DOHH2 (cell line): ENCODE measurements at regions not wholly inside any gene's neighbourhood (a gene's known extent, or its start where the extent isn't known, plus 50 kb on each side); places are given as distances from the start of the nearest gene placed in this dataset.

Source experiments
- H3F3A ChIP-seq: fragments of 200-600 bp; sonication (generic), shearing (Covaris generic); 2 replicates; pipeline ENCODE4 v1.6.0; 2016; ENCODE audit warnings: antibody characterized with exemption, mild to moderate bottlenecking; ENCODE audit not compliant: control insufficient read depth, insufficient read depth
- H3K27ac ChIP-seq: fragments of 200-600 bp; sonication (generic); 2 replicates; pipeline ENCODE4 v1.5.1; 2014; ENCODE audit warnings: low read depth, mild to moderate bottlenecking, low read length, moderate library complexity
- H3K27me3 ChIP-seq: fragments of 200-600 bp; sonication (generic); 2 replicates; pipeline ENCODE4 v1.6.1; 2014; ENCODE audit warnings: mild to moderate bottlenecking, low read length, mixed read lengths; ENCODE audit not compliant: control insufficient read depth
- H3K36me3 ChIP-seq: fragments of 200-600 bp; sonication (generic); 2 replicates; pipeline ENCODE4 v1.6.1; 2014; ENCODE audit warnings: mild to moderate bottlenecking, low read length, moderate library complexity, mixed read lengths; ENCODE audit not compliant: control insufficient read depth
- H3K4me1 ChIP-seq: fragments of 200-600 bp; sonication (generic); 2 replicates; pipeline ENCODE4 v1.6.1; 2014; ENCODE audit warnings: mild to moderate bottlenecking, low read length, mixed read lengths; ENCODE audit not compliant: control insufficient read depth
- H3K4me2 ChIP-seq: fragments of 200-600 bp; sonication (generic); 2 replicates; pipeline ENCODE4 v1.6.0; 2014; ENCODE audit warnings: mild to moderate bottlenecking, low read length, moderate library complexity
- H3K4me3 ChIP-seq: fragments of 200-600 bp; sonication (generic); 2 replicates; pipeline ENCODE4 v1.5.1; 2014; ENCODE audit warnings: mild to moderate bottlenecking, low read length, mixed read lengths
- H3K79me2 ChIP-seq: fragments of 200-600 bp; sonication (generic); 2 replicates; pipeline ENCODE4 v1.6.1; 2014; ENCODE audit warnings: mild to moderate bottlenecking, low read length, mixed read lengths; ENCODE audit not compliant: control insufficient read depth
- H3K9me2 ChIP-seq: fragments of 200-600 bp; sonication (generic); replicated peaks from 2 replicates; pipeline ENCODE4 v1.6.1; 2014; ENCODE audit warnings: mild to moderate bottlenecking, low read length, mixed read lengths; ENCODE audit not compliant: control insufficient read depth
- H3K9me3 ChIP-seq: fragments of 200-600 bp; sonication (generic); 2 replicates; pipeline ENCODE4 v1.6.1; 2014; ENCODE audit warnings: antibody characterized with exemption, low read length, mixed read lengths; ENCODE audit not compliant: control insufficient read depth, insufficient read depth
- H4K20me1 ChIP-seq: fragments of 200-600 bp; sonication (generic); 2 replicates; pipeline ENCODE4 v1.6.0; 2014; ENCODE audit warnings: low read depth, mild to moderate bottlenecking, antibody characterized with exemption, low read length, moderate library complexity; ENCODE audit not compliant: control insufficient read depth, insufficient read depth
- EZH2phosphoT487 ChIP-seq: fragments of 200-600 bp; sonication (generic); IDR thresholded peaks from 2 replicates; pipeline ENCODE4 v1.6.1; 2017; ENCODE audit warnings: borderline replicate concordance, mild to moderate bottlenecking, antibody characterized with exemption, low read length, moderate library complexity, mixed read lengths
- TF ChIP-seq, protein P1 (sequence below): fragments of 200-600 bp; sonication (generic); IDR thresholded peaks from one replicate; pipeline ENCODE4 v1.5.1; 2014; ENCODE audit warnings: antibody characterized with exemption, mild to moderate bottlenecking, low read depth, low read length; ENCODE audit not compliant: poor library complexity, severe bottlenecking

DNA sequence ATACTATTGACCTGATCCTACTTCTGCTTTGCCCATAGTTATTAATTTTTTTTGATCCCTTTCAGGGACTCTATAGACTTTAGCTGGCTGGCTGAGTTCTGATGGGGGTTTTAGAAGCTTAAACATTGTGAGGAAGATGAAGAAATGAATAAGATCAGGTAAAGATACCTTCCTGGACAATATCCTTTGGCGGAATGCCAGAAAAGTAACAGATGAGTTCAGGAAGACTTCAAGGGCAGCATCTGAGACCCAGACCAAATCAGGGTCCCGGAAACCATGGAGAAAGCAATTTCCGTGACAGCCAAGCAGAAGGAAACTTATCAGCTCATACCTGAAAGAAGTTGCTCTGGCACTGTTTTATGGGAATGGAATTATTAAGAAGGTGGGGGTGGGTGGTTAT, 100.4 kb downstream of the XCL2 start:
- H3K4me1 ChIP-seq, result no peaks in the 10 kb centered on the region
- no peaks in the 10 kb centered on the region for H3F3A ChIP-seq
- H3K36me3 ChIP-seq, result no peaks in the 10 kb centered on the region
- peaks cover 4% of the 10 kb centered on the region; the same call in 1 of the 2 replicates for H3K27me3 ChIP-seq
- no peaks in the 10 kb centered on the region for H3K9me2 ChIP-seq
- TF ChIP-seq, protein P1, sequence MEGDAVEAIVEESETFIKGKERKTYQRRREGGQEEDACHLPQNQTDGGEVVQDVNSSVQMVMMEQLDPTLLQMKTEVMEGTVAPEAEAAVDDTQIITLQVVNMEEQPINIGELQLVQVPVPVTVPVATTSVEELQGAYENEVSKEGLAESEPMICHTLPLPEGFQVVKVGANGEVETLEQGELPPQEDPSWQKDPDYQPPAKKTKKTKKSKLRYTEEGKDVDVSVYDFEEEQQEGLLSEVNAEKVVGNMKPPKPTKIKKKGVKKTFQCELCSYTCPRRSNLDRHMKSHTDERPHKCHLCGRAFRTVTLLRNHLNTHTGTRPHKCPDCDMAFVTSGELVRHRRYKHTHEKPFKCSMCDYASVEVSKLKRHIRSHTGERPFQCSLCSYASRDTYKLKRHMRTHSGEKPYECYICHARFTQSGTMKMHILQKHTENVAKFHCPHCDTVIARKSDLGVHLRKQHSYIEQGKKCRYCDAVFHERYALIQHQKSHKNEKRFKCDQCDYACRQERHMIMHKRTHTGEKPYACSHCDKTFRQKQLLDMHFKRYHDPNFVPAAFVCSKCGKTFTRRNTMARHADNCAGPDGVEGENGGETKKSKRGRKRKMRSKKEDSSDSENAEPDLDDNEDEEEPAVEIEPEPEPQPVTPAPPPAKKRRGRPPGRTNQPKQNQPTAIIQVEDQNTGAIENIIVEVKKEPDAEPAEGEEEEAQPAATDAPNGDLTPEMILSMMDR, result no peak
- TF ChIP-seq EZH2phosphoT487, result no peak
- H3K27ac ChIP-seq, result no peak overlapping the region
- H3K9me3 ChIP-seq, result no peaks in the 10 kb centered on the region
- H3K4me2 ChIP-seq, result no peak overlapping the region
- H3K4me3 ChIP-seq, result no peak overlapping the region
- H3K79me2 ChIP-seq, result no peaks in the 10 kb centered on the region
- H4K20me1 ChIP-seq, result no peaks in the 10 kb centered on the region

DNA sequence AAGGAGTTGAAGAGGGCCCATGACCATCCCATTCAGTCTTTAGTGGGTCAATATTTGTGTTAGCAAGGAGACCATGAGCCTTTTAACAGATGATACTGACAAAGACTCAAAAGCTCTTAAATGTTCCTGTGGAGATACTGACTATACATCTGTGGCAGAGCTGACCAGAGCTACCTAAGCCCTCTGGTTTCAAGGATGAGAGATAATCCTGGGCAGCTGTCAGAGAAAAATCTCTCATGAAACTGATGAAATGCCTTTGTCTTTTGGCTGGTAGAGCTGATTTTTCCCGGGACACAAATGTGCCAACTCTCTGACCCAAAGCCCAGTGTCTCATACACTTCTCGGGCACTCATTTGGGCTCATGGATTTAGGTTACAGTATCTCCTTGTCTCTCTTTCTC, 100.9 kb downstream of the XCL2 start:
- Histone ChIP-seq H3K4me2 (no peak overlapping the region), H3K27ac (no peak overlapping the region), H3K27me3 (peaks cover 4% of the 10 kb centered on the region; the same call in 1 of the 2 replicates), H3K36me3 (no peaks in the 10 kb centered on the region), H3K4me1 (no peaks in the 10 kb centered on the region), H3K9me3 (no peaks in the 10 kb centered on the region), H3K4me3 (no peak overlapping the region), H3K79me2 (no peaks in the 10 kb centered on the region), H4K20me1 (no peaks in the 10 kb centered on the region), H3K9me2 (no peaks in the 10 kb centered on the region), H3F3A (no peaks in the 10 kb centered on the region)
- TF ChIP-seq, protein P1, result no peak
- TF ChIP-seq EZH2phosphoT487, result no peak

DNA sequence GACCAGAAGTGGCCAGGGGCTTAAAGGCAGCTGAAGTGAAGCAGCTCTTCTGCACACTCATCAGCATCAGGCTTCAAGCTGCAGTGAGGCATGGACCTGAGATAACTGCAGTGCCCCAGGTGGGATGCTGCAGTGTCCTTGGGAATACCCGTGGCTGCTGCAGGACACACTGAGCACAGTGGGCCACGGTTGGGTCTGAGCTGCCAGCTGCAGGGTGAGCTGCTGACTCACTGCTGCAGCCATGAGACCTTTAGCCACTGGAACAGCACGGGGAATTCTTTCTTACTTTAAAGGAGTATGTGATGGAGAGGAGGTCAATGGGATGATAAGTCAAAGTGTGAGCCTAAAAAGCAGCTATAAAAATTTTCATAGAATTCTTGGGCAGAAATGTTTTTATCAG, 102.1 kb downstream of the XCL2 start:
- Histone ChIP-seq H3K4me3 (no peak overlapping the region), H3K27ac (no peak overlapping the region), H3K36me3 (no peaks in the 10 kb centered on the region), H3K9me2 (no peaks in the 10 kb centered on the region), H4K20me1 (no peaks in the 10 kb centered on the region), H3K9me3 (no peaks in the 10 kb centered on the region), H3K4me2 (no peak overlapping the region), H3K27me3 (peaks cover under 1% of the 10 kb centered on the region; the same call in 1 of the 2 replicates), H3K79me2 (no peaks in the 10 kb centered on the region), H3F3A (no peaks in the 10 kb centered on the region), H3K4me1 (no peaks in the 10 kb centered on the region)
- no peak for TF ChIP-seq EZH2phosphoT487
- TF ChIP-seq, protein P1, result no peak
